ENCODE measurements at regions not wholly inside any gene's neighbourhood (a gene's known extent, or its start where the extent isn't known, plus 50 kb on each side); places are given as distances from the start of the nearest gene placed in this dataset.

DNA sequence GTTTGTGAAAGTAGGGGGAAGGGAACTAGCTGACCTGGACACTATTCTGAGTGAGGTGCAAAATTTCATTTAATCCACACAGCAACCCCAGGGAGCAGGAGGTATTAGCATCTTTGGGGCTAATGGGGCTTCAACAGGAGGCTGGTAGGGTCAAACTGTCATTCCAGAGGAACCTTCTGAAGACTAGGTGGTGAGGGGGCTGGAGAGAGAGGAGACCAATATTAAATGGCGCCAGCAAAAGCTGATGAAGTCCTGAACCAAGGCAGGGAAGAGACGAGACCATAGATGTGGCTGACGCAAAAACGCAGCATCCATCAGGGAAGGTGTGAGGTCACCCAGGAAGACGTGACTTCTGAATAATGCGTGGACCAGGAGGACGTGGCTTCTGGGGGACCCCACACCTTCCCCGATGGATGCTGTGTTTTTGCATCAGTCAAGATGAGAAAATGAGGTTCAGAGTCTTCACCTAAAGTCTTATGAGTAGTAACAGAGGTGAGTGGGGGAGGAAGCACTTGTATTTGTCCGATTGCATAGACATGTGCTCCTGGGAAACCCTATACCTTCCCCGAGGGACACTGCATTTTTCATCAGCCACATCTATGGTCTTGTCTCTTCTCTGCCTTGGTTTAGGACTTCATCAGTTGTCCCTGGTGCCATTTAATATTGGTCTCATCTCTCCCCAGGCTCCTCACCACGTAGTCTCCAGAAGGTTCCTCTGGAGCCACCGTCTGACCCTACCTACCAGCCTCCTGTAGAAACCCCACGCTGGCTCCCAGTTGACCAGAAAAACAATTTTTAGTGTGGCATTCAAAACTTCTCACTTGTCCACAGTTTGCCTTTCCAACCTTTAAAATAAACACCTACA, 188.6 kb downstream of the MYCN start:
- POLR2A ChIA-PET, result interaction anchor here (0.5 kb wide), 1 partner anchor 10 kb away, joined by 3 read pairs; no protein-coding TSS in a partner anchor
- DNase-seq (ENCODE audit: extremely low spot score), result no peak
- TF ChIP-seq, protein P1, sequence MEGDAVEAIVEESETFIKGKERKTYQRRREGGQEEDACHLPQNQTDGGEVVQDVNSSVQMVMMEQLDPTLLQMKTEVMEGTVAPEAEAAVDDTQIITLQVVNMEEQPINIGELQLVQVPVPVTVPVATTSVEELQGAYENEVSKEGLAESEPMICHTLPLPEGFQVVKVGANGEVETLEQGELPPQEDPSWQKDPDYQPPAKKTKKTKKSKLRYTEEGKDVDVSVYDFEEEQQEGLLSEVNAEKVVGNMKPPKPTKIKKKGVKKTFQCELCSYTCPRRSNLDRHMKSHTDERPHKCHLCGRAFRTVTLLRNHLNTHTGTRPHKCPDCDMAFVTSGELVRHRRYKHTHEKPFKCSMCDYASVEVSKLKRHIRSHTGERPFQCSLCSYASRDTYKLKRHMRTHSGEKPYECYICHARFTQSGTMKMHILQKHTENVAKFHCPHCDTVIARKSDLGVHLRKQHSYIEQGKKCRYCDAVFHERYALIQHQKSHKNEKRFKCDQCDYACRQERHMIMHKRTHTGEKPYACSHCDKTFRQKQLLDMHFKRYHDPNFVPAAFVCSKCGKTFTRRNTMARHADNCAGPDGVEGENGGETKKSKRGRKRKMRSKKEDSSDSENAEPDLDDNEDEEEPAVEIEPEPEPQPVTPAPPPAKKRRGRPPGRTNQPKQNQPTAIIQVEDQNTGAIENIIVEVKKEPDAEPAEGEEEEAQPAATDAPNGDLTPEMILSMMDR (IDR thresholded peaks at IDR 0.05; ENCODE audit: control extremely low read depth, extremely low read depth, low read depth, missing control alignments), result no peak
- CTCF ChIA-PET, result no interaction called here

DNA sequence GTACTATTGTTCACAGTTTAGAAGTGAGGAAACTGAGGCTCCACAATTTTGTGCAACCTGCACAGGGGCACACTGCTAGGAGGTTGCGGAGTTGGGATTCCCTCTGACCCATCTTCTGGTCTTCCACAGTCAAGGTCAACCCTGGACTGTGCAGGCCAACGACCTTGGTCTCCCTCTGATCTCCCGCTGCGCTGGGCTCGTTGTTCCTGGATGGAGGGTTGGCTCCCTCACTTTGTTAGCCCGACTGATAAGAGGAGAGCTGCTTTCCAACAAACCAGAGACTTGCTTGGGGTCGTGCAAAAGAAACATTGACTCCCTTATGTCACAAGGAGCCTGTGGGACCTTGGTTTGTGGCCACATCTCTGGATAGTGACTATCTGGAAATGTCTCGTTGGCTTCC, 187.6 kb downstream of the MYCN start:
- CTCF ChIA-PET, result interaction anchor here (1.4 to 1.7 kb wide), 3 partner anchors 8 to 12 kb away, joined by 3 to 9 read pairs (median 5); no protein-coding TSS in a partner anchor
- TF ChIP-seq, protein P1 (IDR thresholded peaks at IDR 0.05; ENCODE audit: control extremely low read depth, extremely low read depth, low read depth, missing control alignments), result no peak
- DNase-seq (ENCODE audit: extremely low spot score), result no peak
- POLR2A ChIA-PET, result interaction anchor here (0.5 kb wide), 1 partner anchor 11 kb away, joined by 3 read pairs; no protein-coding TSS in a partner anchor

DNA sequence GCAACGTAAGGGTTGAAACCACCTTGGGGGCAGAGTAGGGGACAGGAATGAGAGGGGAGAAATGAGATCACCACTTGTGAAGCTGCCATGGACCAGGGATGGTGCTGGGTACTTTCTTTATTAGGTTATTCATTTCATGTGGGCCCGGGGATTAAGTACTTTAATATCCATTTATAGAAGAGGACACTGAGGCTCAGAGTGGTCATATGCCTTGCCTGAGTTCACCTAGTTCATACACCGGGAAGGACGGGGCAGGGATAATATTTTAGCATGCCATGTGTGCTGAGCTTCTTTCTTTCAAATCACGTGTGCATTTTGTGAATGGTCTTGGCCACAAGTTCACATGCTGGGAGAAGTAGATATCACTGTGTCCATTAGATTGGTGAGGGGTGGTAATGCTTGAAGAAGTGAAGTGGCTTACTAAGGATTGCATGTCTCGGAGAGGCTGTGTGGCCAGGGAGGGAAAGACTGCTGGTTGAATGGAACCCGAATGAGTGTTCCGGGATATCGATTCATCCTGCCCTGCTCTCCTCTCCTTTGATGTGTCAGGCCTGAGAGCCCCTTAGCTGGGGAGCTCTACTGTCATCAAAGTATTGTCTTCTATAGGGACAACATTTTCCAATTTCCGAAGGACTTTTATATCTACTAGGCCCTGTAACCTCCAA, 187.1 kb downstream of the MYCN start:
- POLR2A ChIA-PET, result no interaction called here
- TF ChIP-seq, protein P1 (IDR thresholded peaks at IDR 0.05; ENCODE audit: control extremely low read depth, extremely low read depth, low read depth, missing control alignments), result no peak
- no peak for DNase-seq (ENCODE audit: extremely low spot score)
- CTCF ChIA-PET, result interaction anchor here (1.4 to 1.7 kb wide), 3 partner anchors 8 to 13 kb away, joined by 3 to 9 read pairs (median 5); no protein-coding TSS in a partner anchor

DNA sequence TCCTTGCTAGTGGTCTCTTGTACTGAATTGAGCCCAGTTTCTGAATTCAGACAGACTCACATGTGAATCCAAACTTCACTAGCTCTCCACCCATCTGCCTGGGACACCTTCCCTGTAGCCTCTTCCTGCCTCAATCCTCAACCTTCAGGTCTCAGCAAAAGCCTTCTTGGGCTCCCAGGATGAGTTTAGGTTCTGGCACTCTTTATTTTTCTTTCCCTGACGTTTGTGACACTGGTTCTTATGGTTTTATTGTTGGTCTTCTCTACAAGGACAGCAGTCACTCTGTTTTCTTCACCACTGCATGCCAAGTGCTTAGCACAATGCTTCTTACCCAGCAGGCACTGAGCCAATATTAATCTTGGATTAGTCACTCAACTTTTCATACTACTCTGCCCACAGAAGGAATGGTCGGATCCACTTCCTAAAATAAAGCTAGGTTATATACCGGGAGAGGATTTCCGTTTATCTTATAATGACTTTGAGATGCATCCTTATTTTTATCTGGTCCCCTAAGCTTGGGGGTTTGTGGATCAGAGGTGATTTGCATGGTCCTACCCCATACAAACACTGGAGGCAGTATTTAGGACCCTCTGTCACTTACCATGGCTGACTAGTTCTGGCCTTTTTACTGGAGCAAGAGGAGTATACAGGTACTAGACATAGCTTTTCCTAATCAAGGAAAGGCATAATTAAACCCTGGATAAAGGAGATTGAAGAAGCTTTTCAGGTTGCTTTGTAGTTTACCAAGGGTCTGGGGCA, 186.3 kb downstream of the MYCN start:
- TF ChIP-seq, protein P1 (IDR thresholded peaks at IDR 0.05; ENCODE audit: control extremely low read depth, extremely low read depth, low read depth, missing control alignments), result no peak
- ChIA-PET CTCF (interaction anchor here (1.4 to 1.7 kb wide), 4 partner anchors 9 to 33 kb away, joined by 3 to 9 read pairs (median 4); no protein-coding TSS in a partner anchor), POLR2A (no interaction called here)
- DNase-seq (ENCODE audit: extremely low spot score), result no peak

DNA sequence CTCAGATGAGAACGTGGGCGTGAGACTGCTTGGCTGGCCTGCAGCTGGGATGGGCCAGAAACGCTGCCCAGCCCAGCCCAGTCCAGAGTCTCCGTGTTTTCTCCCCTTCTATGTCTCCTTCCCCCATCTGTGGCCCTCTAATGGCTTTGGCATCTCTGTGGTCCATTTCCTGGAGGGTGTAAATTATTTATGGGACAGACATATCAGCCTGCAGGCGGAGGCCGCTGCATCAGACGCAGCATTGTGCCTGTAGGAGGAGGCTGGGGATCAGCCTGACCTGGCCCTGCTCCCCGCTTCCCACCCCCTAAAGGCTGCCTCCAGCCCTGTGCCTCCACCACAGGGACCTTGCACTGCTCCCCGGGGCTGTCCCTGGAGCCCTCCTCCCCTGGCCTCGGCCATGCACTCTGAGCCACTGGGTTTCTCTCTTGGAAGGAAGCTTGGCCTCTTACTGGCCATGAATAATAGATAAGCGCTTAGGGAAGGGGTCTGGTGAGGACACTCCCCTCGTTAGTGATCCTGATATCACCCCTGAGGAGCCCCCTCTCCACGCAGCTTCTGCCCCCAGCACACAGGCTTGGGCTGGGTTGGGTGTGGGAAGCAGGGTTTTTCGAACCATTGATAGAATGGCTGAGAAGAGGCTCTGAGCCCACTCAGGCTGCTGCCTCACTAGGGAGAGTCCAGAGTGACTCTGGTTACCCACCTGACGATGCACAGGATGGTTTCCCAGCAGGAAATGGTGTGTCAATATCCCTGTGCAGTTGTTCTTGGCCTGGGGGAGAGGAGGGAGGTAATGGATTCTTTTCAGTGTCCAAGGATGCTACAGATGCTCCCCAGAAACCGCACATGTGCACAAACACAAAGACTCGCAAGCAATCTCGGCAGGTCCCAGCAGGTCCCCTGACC, 185.5 kb downstream of the MYCN start:
- no peak for DNase-seq (ENCODE audit: extremely low spot score)
- TF ChIP-seq, protein P1 (IDR thresholded peaks at IDR 0.05; ENCODE audit: control extremely low read depth, extremely low read depth, low read depth, missing control alignments), result no peak
- POLR2A ChIA-PET, result no interaction called here
- CTCF ChIA-PET, result interaction anchor here (1.5 to 1.7 kb wide), 2 partner anchors 14 to 32 kb away, joined by 4 to 5 read pairs; no protein-coding TSS in a partner anchor

Data from GM10248 (cell line).